Osteocyte (in vitro differentiated cells): ENCODE measurements at regions not wholly inside any gene's neighbourhood (a gene's known extent, or its start where the extent isn't known, plus 50 kb on each side); places are given as distances from the start of the nearest gene placed in this dataset.

Experiments used
- DNase-seq: peaks from one replicate; pipeline ENCODE4 v3.0.0; 2021; ENCODE audit warnings: mixed read lengths; ENCODE audit not compliant: unreplicated experiment; ENCODE audit errors: extremely low spot score
- H3K27ac Mint-ChIP-seq: one replicate; pipeline ENCODE4 v1.8.0; 2021; ENCODE audit warnings: mild to moderate bottlenecking, mixed read lengths; ENCODE audit not compliant: unreplicated experiment
- H3K27me3 Mint-ChIP-seq: one replicate; pipeline ENCODE4 v1.8.0; 2021; ENCODE audit warnings: mixed read lengths; ENCODE audit not compliant: unreplicated experiment
- H3K36me3 Mint-ChIP-seq: one replicate; pipeline ENCODE4 v1.8.0; 2021; ENCODE audit warnings: mixed read lengths; ENCODE audit not compliant: unreplicated experiment
- H3K4me1 Mint-ChIP-seq: one replicate; pipeline ENCODE4 v1.8.0; 2021; ENCODE audit warnings: mixed read lengths; ENCODE audit not compliant: unreplicated experiment
- H3K4me3 Mint-ChIP-seq: one replicate; pipeline ENCODE4 v1.8.0; 2021; ENCODE audit warnings: mild to moderate bottlenecking, moderate library complexity, mixed read lengths; ENCODE audit not compliant: unreplicated experiment
- H3K9me3 Mint-ChIP-seq: one replicate; pipeline ENCODE4 v1.8.0; 2021; ENCODE audit warnings: mixed read lengths; ENCODE audit not compliant: unreplicated experiment
- CTCF ChIP-seq: fragments of 200-600 bp; sonication (generic); IDR thresholded peaks from 2 replicates; pipeline ENCODE4 v1.5.0; 2021; ENCODE audit warnings: antibody characterized with exemption, mild to moderate bottlenecking, moderate library complexity

- H3K4me1 Mint-ChIP-seq, result peaks cover 17% of the 10 kb centered on the region
- H3K27ac Mint-ChIP-seq, result no peak overlapping the region
- TF ChIP-seq CTCF, result no peak
- no peak overlapping the region for H3K4me3 Mint-ChIP-seq
- peaks cover 9% of the 10 kb centered on the region for H3K27me3 Mint-ChIP-seq
- H3K9me3 Mint-ChIP-seq, result peaks cover 3% of the 10 kb centered on the region
- DNase-seq, result no peak
- H3K36me3 Mint-ChIP-seq, result no peaks in the 10 kb centered on the region
Measured at GRCh38 chr10:118873091-118873737, 118.4 kb upstream of the CACUL1 start.

- TF ChIP-seq CTCF, result no peak
- no peak for DNase-seq
- H3K4me3 Mint-ChIP-seq, result no peak overlapping the region
- peaks cover 3% of the 10 kb centered on the region for H3K9me3 Mint-ChIP-seq
- peaks cover 17% of the 10 kb centered on the region for H3K4me1 Mint-ChIP-seq
- peaks cover 9% of the 10 kb centered on the region for H3K27me3 Mint-ChIP-seq
- H3K36me3 Mint-ChIP-seq, result no peaks in the 10 kb centered on the region
- no peak overlapping the region for H3K27ac Mint-ChIP-seq
Measured at GRCh38 chr10:118873738-118874105, 119.0 kb upstream of the CACUL1 start.

- H3K9me3 Mint-ChIP-seq, result peaks cover 3% of the 10 kb centered on the region
- H3K36me3 Mint-ChIP-seq, result no peaks in the 10 kb centered on the region
- DNase-seq, result no peak
- H3K4me1 Mint-ChIP-seq, result peaks cover 17% of the 10 kb centered on the region
- H3K27me3 Mint-ChIP-seq, result peaks cover 9% of the 10 kb centered on the region
- no peak overlapping the region for H3K4me3 Mint-ChIP-seq
- H3K27ac Mint-ChIP-seq, result no peak overlapping the region
- no peak for TF ChIP-seq CTCF
Measured at GRCh38 chr10:118874171-118874570, 119.4 kb upstream of the CACUL1 start.

- H3K27ac Mint-ChIP-seq, result no peak overlapping the region
- no peak for TF ChIP-seq CTCF
- H3K36me3 Mint-ChIP-seq, result no peaks in the 10 kb centered on the region
- peaks cover 17% of the 10 kb centered on the region for H3K4me1 Mint-ChIP-seq
- peaks cover 3% of the 10 kb centered on the region for H3K9me3 Mint-ChIP-seq
- DNase-seq, result no peak
- no peak overlapping the region for H3K4me3 Mint-ChIP-seq
- peaks cover 11% of the 10 kb centered on the region for H3K27me3 Mint-ChIP-seq
Measured at GRCh38 chr10:118875087-118875486, 120.3 kb upstream of the CACUL1 start.

GRCh38 chr10:118882741-118883140 lies 128.0 kb upstream of the CACUL1 start:
- Mint-ChIP-seq H3K4me3 (no peak overlapping the region), H3K4me1 (no peaks in the 10 kb centered on the region), H3K27ac (no peak overlapping the region), H3K36me3 (no peaks in the 10 kb centered on the region), H3K27me3 (peaks cover 32% of the 10 kb centered on the region), H3K9me3 (no peaks in the 10 kb centered on the region)
- no peak for TF ChIP-seq CTCF
- no peak for DNase-seq
